Panc1 (cell line): ENCODE measurements at regions not wholly inside any gene's neighbourhood (a gene's known extent, or its start where the extent isn't known, plus 50 kb on each side); places are given as distances from the start of the nearest gene placed in this dataset.

Experiments used
- ATAC-seq: fragments of 200-7000 bp; cut with Tn5 transposase; 2 replicates; pipeline ENCODE4 v1.9.1; 2020; ENCODE audit warnings: mild to moderate bottlenecking, moderate library complexity
- BruUV-seq: library from RNA; stranded (reverse); fragments of 400-500 nt; replicated peaks from 2 replicates; lab custom pipeline; 2021; lab: Mats Ljungman, UMichigan
- CTCF ChIA-PET: fragments of 300-600 bp; sonication (Branson Sonifier 250); formaldehyde crosslinking; loops from one replicate; lab custom pipeline; 2022; ENCODE audit warnings: antibody characterized with exemption; lab: Charles Lee
- POLR2A ChIA-PET: fragments of 300-600 bp; sonication (Branson Sonifier 250); formaldehyde crosslinking; loops from one replicate; lab custom pipeline; 2022; ENCODE audit warnings: antibody characterized with exemption; lab: Charles Lee
- DNase-seq: peaks from one replicate; pipeline ENCODE4 v3.0.0-alpha.2; 2010; ENCODE audit warnings: low read depth, low spot score
- H3K27ac ChIP-seq: 2 replicates; pipeline ENCODE4 v1.5.1; 2011; ENCODE audit warnings: mild to moderate bottlenecking, low read length, inconsistent platforms
- H3K27me3 ChIP-seq: fragments of 200-500 bp; sonication (Bioruptor generic); 2 replicates; pipeline ENCODE4 v1.6.0; 2014; ENCODE audit warnings: low read length, inconsistent platforms; ENCODE audit not compliant: control insufficient read depth, insufficient read depth
- H3K36me3 ChIP-seq: fragments of 200-500 bp; sonication (Bioruptor generic); 2 replicates; pipeline ENCODE4 v1.5.1; 2014; ENCODE audit warnings: inconsistent platforms, mild to moderate bottlenecking, low read length, moderate library complexity; ENCODE audit not compliant: control insufficient read depth, insufficient read depth
- H3K4me1 ChIP-seq: 2 replicates; pipeline ENCODE4 v1.5.1; 2011; ENCODE audit warnings: inconsistent platforms, mild to moderate bottlenecking, low read length, moderate library complexity; ENCODE audit not compliant: control insufficient read depth, insufficient read depth
- H3K4me3 ChIP-seq, 2 experiments: 2 replicates each; pipeline ENCODE4 v1.5.1; 2011 to 2012; ENCODE audit warnings: low read depth in 2 of 2, low read length in 2 of 2, mild to moderate bottlenecking in 2 of 2, inconsistent platforms in 1 of 2, moderate library complexity in 1 of 2
- H3K9me3 ChIP-seq: fragments of 200-500 bp; sonication (Bioruptor generic); 2 replicates; pipeline ENCODE4 v1.5.1; 2014; ENCODE audit warnings: low read depth, mild to moderate bottlenecking, inconsistent platforms, low read length, moderate library complexity; ENCODE audit not compliant: control insufficient read depth, insufficient read depth
- CTCF ChIP-seq: fragments of 450-650 bp; IDR thresholded peaks from 2 replicates; pipeline ENCODE4 v1.5.1; 2017; ENCODE audit warnings: mild to moderate bottlenecking
- POLR2AphosphoS5 ChIP-seq: IDR thresholded peaks from 2 replicates; pipeline ENCODE4 v1.6.1; 2012; ENCODE audit warnings: mild to moderate bottlenecking, low read depth, low read length, moderate library complexity
- REST ChIP-seq, 2 experiments: IDR thresholded peaks; 2 replicates each; pipeline ENCODE4 v1.6.1; 2011 to 2012; ENCODE audit warnings: low read depth in 2 of 2, control low read depth in 1 of 2, low read length in 1 of 2, mild to moderate bottlenecking in 1 of 2, moderate library complexity in 1 of 2; ENCODE audit not compliant: insufficient read depth in 1 of 2
- SIN3A ChIP-seq: IDR thresholded peaks from 2 replicates; pipeline ENCODE4 v1.6.1; 2012; ENCODE audit warnings: low read depth, mild to moderate bottlenecking, low read length, moderate library complexity, borderline replicate concordance; ENCODE audit not compliant: insufficient read depth
- TCF7L2 ChIP-seq: IDR thresholded peaks from 2 replicates; pipeline ENCODE4 v1.6.1; 2011; ENCODE audit warnings: mild to moderate bottlenecking, low read depth, low read length, inconsistent platforms
- in situ Hi-C: cut with HindIII; loops from 2 replicates; pipeline ENCODE4 v1.10.0; 2016; ENCODE audit warnings: low sequenced_read_pairs, low pct_unique_long_range_greater_than_20kb
- intact Hi-C: fragments of 100-400 bp; cut with micrococcal nuclease; formaldehyde crosslinking; loops from one replicate; pipeline ENCODE4 v1.10.0; 2022; ENCODE audit not compliant: unreplicated experiment

- POLR2A ChIA-PET = no interaction called here
- CTCF ChIA-PET = no interaction called here
- Histone ChIP-seq H3K36me3 (no peaks in the 10 kb centered on the region), H3K27me3 (no peaks in the 10 kb centered on the region), H3K27ac (no peak overlapping the region), H3K4me1 (no peaks in the 10 kb centered on the region), H3K4me3 (no peak overlapping the region), H3K9me3 (no peaks in the 10 kb centered on the region)
- in situ Hi-C loops (no loop called here), intact Hi-C loops (no loop called here)
- BruUV-seq = no TSS peak
- no peak for DNase-seq
- ATAC-seq = no peak
- TF ChIP-seq TCF7L2 (no peak), SIN3A (no peak), REST (IDR thresholded peaks at IDR 0.05; ENCODE audit: insufficient read depth in 1 of 2, low read depth in 2 of 2, low read length in 1 of 2) (no peak), CTCF (no peak), POLR2AphosphoS5 (no peak)
These were observed 314.1 kb downstream of the PLPP3 start for GRCh38 chr1:56265216-56265615.

GRCh38 chr1:56263908-56264307 is 315.5 kb downstream of the PLPP3 start:
- ChIA-PET POLR2A (no interaction called here), CTCF (no interaction called here)
- Histone ChIP-seq H3K4me3 (no peak overlapping the region), H3K27ac (no peak overlapping the region), H3K36me3 (no peaks in the 10 kb centered on the region), H3K9me3 (no peaks in the 10 kb centered on the region), H3K27me3 (no peaks in the 10 kb centered on the region), H3K4me1 (no peaks in the 10 kb centered on the region)
- TF ChIP-seq CTCF (no peak), REST (IDR thresholded peaks at IDR 0.05; ENCODE audit: insufficient read depth in 1 of 2, low read depth in 2 of 2, low read length in 1 of 2) (no peak), POLR2AphosphoS5 (no peak), SIN3A (no peak), TCF7L2 (no peak)
- ATAC-seq (no peak), DNase-seq (no peak)
- intact Hi-C loops (no loop called here), in situ Hi-C loops (no loop called here)
- BruUV-seq = no TSS peak
